IMR-90 (cell line): ENCODE measurements at regions not wholly inside any gene's neighbourhood (a gene's known extent, or its start where the extent isn't known, plus 50 kb on each side); places are given as distances from the start of the nearest gene placed in this dataset.

ENCODE experiments used
- ATAC-seq: fragments of 200-7000 bp; cut with Tn5 transposase; 2 replicates; pipeline ENCODE4 v1.9.1; 2020; ENCODE audit warnings: low read depth, mild to moderate bottlenecking, moderate library complexity
- BruUV-seq: library from RNA; stranded (reverse); fragments of 400-500 nt; replicated peaks from 2 replicates; lab custom pipeline; 2021; lab: Mats Ljungman, UMichigan
- CTCF ChIA-PET: fragments of 300-600 bp; formaldehyde crosslinking; extraction: SDS; loops from one replicate; lab custom pipeline; 2021; ENCODE audit warnings: antibody characterized with exemption; lab: Yijun Ruan, JAX
- POLR2A ChIA-PET: fragments of 300-600 bp; sonication (Branson Sonifier 250); formaldehyde crosslinking; loops from one replicate; lab custom pipeline; 2022; ENCODE audit warnings: antibody characterized with exemption; ENCODE audit not compliant: unreplicated experiment; lab: Charles Lee
- DNase-seq: peaks from one replicate; pipeline ENCODE4 v3.0.0; 2013
- H2AFZ ChIP-seq: replicated peaks from 2 replicates; pipeline ENCODE3; 2013; ENCODE audit warnings: low read length, mild to moderate bottlenecking; ENCODE audit not compliant: poor library complexity
- H2AK5ac ChIP-seq: 2 replicates; pipeline ENCODE4 v1.6.1; 2013; ENCODE audit warnings: low read depth, low read length, inconsistent platforms
- H2AK9ac ChIP-seq: replicated peaks from 2 replicates; pipeline ENCODE3; 2013; ENCODE audit warnings: mild to moderate bottlenecking, low read depth, low read length, moderate library complexity; ENCODE audit not compliant: poor library complexity
- H2BK120ac ChIP-seq: 2 replicates; pipeline ENCODE4 v1.6.1; 2013; ENCODE audit warnings: low read depth, low read length, inconsistent platforms
- H2BK15ac ChIP-seq: 3 replicates; pipeline ENCODE4 v1.6.1; 2013; ENCODE audit warnings: low read depth, low read length, inconsistent platforms
- H2BK20ac ChIP-seq: 2 replicates; pipeline ENCODE4 v1.6.1; 2013; ENCODE audit warnings: low read depth, mild to moderate bottlenecking, inconsistent platforms, low read length, moderate library complexity
- H2BK5ac ChIP-seq: 2 replicates; pipeline ENCODE4 v1.6.1; 2013; ENCODE audit warnings: mild to moderate bottlenecking, low read depth, low read length, inconsistent platforms; ENCODE audit not compliant: poor library complexity, severe bottlenecking
- H3K14ac ChIP-seq: replicated peaks from 2 replicates; pipeline ENCODE4 v1.6.1; 2013; ENCODE audit warnings: low read depth, low read length, inconsistent platforms
- H3K18ac ChIP-seq: 2 replicates; pipeline ENCODE4 v1.6.1; 2013; ENCODE audit warnings: low read depth, low read length, control low read depth
- H3K23ac ChIP-seq: 2 replicates; pipeline ENCODE4 v1.6.1; 2013; ENCODE audit warnings: low read depth, low read length, inconsistent platforms
- H3K27ac ChIP-seq: 2 replicates; pipeline ENCODE4 v1.5.1; 2013; ENCODE audit warnings: mild to moderate bottlenecking, control low read depth, low read length; ENCODE audit not compliant: insufficient read depth
- H3K27me3 ChIP-seq: 2 replicates; pipeline ENCODE4 v1.6.1; 2013; ENCODE audit warnings: low read length; ENCODE audit not compliant: control insufficient read depth, insufficient read depth
- H3K36me3 ChIP-seq: 2 replicates; pipeline ENCODE4 v1.6.1; 2013; ENCODE audit warnings: low read length, mixed read lengths; ENCODE audit not compliant: control insufficient read depth, insufficient read depth
- H3K4ac ChIP-seq: 2 replicates; pipeline ENCODE4 v1.6.1; 2013; ENCODE audit warnings: low read depth, low read length, inconsistent platforms
- H3K4me1 ChIP-seq: 2 replicates; pipeline ENCODE4 v1.6.1; 2013; ENCODE audit warnings: low read length, mixed read lengths; ENCODE audit not compliant: control insufficient read depth, insufficient read depth
- H3K4me2 ChIP-seq: 2 replicates; pipeline ENCODE4 v1.6.1; 2013; ENCODE audit warnings: low read depth, mild to moderate bottlenecking, control low read depth, low read length, moderate library complexity
- H3K4me3 ChIP-seq: 2 replicates; pipeline ENCODE4 v1.5.1; 2013; ENCODE audit warnings: low read depth, mild to moderate bottlenecking, control low read depth, low read length, moderate library complexity; ENCODE audit not compliant: insufficient read depth
- H3K56ac ChIP-seq: 2 replicates; pipeline ENCODE4 v1.6.1; 2013; ENCODE audit warnings: low read length, inconsistent platforms; ENCODE audit not compliant: insufficient read depth; ENCODE audit errors: extremely low read depth
- H3K79me1 ChIP-seq, 2 experiments: 2 replicates each; pipeline ENCODE4 v1.6.1; 2013; ENCODE audit warnings: low read length in 2 of 2, inconsistent platforms in 1 of 2, low read depth in 1 of 2
- H3K9ac ChIP-seq: 2 replicates; pipeline ENCODE4 v1.6.1; 2013; ENCODE audit warnings: low read depth, low read length, control low read depth
- H3K9me1 ChIP-seq: 2 replicates; pipeline ENCODE4 v1.6.1; 2013; ENCODE audit warnings: low read length, inconsistent platforms; ENCODE audit not compliant: insufficient read depth
- H3K9me3 ChIP-seq: 2 replicates; pipeline ENCODE4 v1.6.1; 2013; ENCODE audit warnings: low read length; ENCODE audit not compliant: control insufficient read depth, insufficient read depth
- H4K20me1 ChIP-seq: 2 replicates; pipeline ENCODE4 v1.6.1; 2013; ENCODE audit warnings: low read length, inconsistent platforms; ENCODE audit not compliant: insufficient read depth
- H4K5ac ChIP-seq: 2 replicates; pipeline ENCODE4 v1.6.1; 2013; ENCODE audit warnings: mild to moderate bottlenecking, low read depth, low read length, control low read depth
- H4K8ac ChIP-seq, 2 experiments: 2 replicates each; pipeline ENCODE4 v1.6.1; 2013; ENCODE audit warnings: low read depth in 2 of 2, low read length in 2 of 2, control low read depth in 1 of 2, inconsistent platforms in 1 of 2
- H4K91ac ChIP-seq: 2 replicates; pipeline ENCODE4 v1.6.1; 2013; ENCODE audit warnings: low read depth, low read length, inconsistent platforms; ENCODE audit not compliant: insufficient read depth
- CTCF ChIP-seq: conservative IDR thresholded peaks from 2 replicates; pipeline ENCODE4 v1.5.1; 2012; ENCODE audit warnings: mild to moderate bottlenecking, low read depth, low read length, improper control_type of control experiment
- ELK1 ChIP-seq: fragments of 150-350 bp; IDR thresholded peaks from 2 replicates; pipeline ENCODE4 v1.6.1; 2016; ENCODE audit warnings: low read depth, mild to moderate bottlenecking, low read length, moderate library complexity, borderline replicate concordance
- RFX5 ChIP-seq: IDR thresholded peaks from 2 replicates; pipeline ENCODE4 v1.8.0; 2012; ENCODE audit warnings: low read depth, mild to moderate bottlenecking, low read length, moderate library complexity
- WGBS, 2 experiments: methylation state at CpG; one replicate each; pipeline versions ENCODE4 v1.1.5 to v1.1.7; 2013; ENCODE audit warnings: missing lambda C conversion rate in 2 of 2; ENCODE audit not compliant: insufficient read length in 1 of 2; ENCODE audit errors: extremely low coverage in 2 of 2; 5-methylcytosine and 5-hydroxymethylcytosine counted together
- dilution Hi-C: fragments of 300-500 bp; cut with HindIII; formaldehyde crosslinking; loops from one replicate; pipeline ENCODE4 v1.14.3; 2018; ENCODE audit warnings: low sequenced_read_pairs; ENCODE audit not compliant: unreplicated experiment
- in situ Hi-C: fragments of 300-500 bp; cut with MboI; formaldehyde crosslinking; loops from 3 replicates; pipeline ENCODE4 v1.14.3; 2019; ENCODE audit warnings: low sequenced_read_pairs, inconsistent platforms, mixed read lengths
- intact Hi-C: fragments of 100-400 bp; cut with micrococcal nuclease; formaldehyde crosslinking; loops from 2 replicates; pipeline ENCODE4 v1.10.0; 2022

- dilution Hi-C loops, result no loop called here
- Histone ChIP-seq H3K27me3 (no peaks in the 10 kb centered on the region), H3K14ac (no peak overlapping the region), H3K27ac (no peak overlapping the region), H2BK5ac (no peak overlapping the region), H2BK15ac (no peak overlapping the region), H4K5ac (no peak overlapping the region), H3K4me2 (no peak overlapping the region), H3K9me1 (no peaks in the 10 kb centered on the region), H3K4me1 (no peaks in the 10 kb centered on the region), H2BK20ac (no peak overlapping the region), H3K23ac (no peak overlapping the region), H3K4ac (no peak overlapping the region), H2AK9ac (no peak overlapping the region), H3K36me3 (no peaks in the 10 kb centered on the region), H3K9ac (no peak overlapping the region), H3K9me3 (no peaks in the 10 kb centered on the region), H2AK5ac (no peak overlapping the region), H4K91ac (no peak overlapping the region), H4K20me1 (no peaks in the 10 kb centered on the region), H3K79me1 (no peaks in the 10 kb centered on the region), H2BK120ac (no peak overlapping the region), H2AFZ (no peak overlapping the region), H4K8ac (no peak overlapping the region), H3K4me3 (no peak overlapping the region), H3K18ac (no peak overlapping the region), H3K56ac (no peak overlapping the region)
- ChIA-PET POLR2A (no interaction called here), CTCF (interaction anchor here (1.0 kb wide), 1 partner anchor 11 kb away, joined by 3 read pairs; no protein-coding TSS in a partner anchor)
- intact Hi-C loops, result no loop called here
- 87% methylated on average over 5 of the region's 14 CpGs; no CpG with 5 or more reads in 1 of the 2 experiments for WGBS, 2 experiments
- no peak for TF ChIP-seq RFX5
- TF ChIP-seq ELK1, result no peak
- no peak for TF ChIP-seq CTCF
- in situ Hi-C loops, result no loop called here
- no TSS peak for BruUV-seq
- no peak for ATAC-seq
- DNase-seq, result no peak
Measured at GRCh38 chr4:55241461-55241860, 104.6 kb upstream of the SRD5A3 start.
